Left ventricle myocardium inferior (tissue), 1 donor: ENCODE measurements at regions not wholly inside any gene's neighbourhood (a gene's known extent, or its start where the extent isn't known, plus 50 kb on each side); places are given as distances from the start of the nearest gene placed in this dataset.

Experiments
- DNase-seq: peaks from one replicate; pipeline ENCODE4 v3.0.0-alpha.2; 2020
- H3K27ac ChIP-seq: fragments of 200-600 bp; replicated peaks from 2 replicates; pipeline ENCODE4 v1.8.0; 2021
- H3K27me3 ChIP-seq: fragments of 200-600 bp; 2 replicates; pipeline ENCODE4 v1.8.0; 2021; ENCODE audit warnings: low read depth
- H3K36me3 ChIP-seq: fragments of 200-600 bp; 2 replicates; pipeline ENCODE4 v1.8.0; 2021
- H3K4me1 ChIP-seq: fragments of 200-600 bp; 2 replicates; pipeline ENCODE4 v1.8.0; 2021
- H3K4me3 ChIP-seq: fragments of 200-600 bp; 2 replicates; pipeline ENCODE4 v1.8.0; 2021; ENCODE audit warnings: mild to moderate bottlenecking, moderate library complexity
- H3K9me3 ChIP-seq: fragments of 200-600 bp; replicated peaks from 2 replicates; pipeline ENCODE4 v1.8.0; 2021
- CTCF ChIP-seq: fragments of 200-600 bp; IDR thresholded peaks from 2 replicates; pipeline ENCODE4 v1.8.0; 2021; ENCODE audit warnings: antibody characterized with exemption, mild to moderate bottlenecking, borderline replicate concordance
- intact Hi-C: fragments of 100-400 bp; cut with micrococcal nuclease; formaldehyde crosslinking; loops from one replicate; pipeline ENCODE4 v1.11.0; 2022
- donor health status: DM: no; HTN: yes; CAD: no; lungs with severe emphysema.

DNA sequence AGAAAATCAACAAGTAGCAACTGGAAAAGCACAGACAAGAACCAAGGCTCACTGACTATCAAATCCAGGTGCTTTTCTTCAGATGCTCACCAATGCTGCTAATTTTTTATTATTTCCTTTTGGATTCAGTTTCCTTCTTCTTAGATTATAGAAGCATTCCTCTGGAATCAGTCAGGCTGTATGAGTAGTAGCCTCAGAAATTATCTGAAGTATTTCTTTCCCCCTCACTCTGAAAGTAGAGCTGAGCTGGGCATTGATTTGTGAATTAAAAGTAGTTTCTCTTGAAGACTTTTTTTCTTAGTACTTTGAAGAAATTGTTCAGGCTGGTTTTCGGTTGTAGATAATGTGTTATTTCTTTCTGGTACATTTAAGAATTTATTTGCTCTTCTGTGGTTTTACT, 273.7 kb downstream of the NOL4 start:
- no peaks in the 10 kb centered on the region for H3K9me3 ChIP-seq
- no peak overlapping the region for H3K4me3 ChIP-seq
- H3K4me1 ChIP-seq, result no peaks in the 10 kb centered on the region
- DNase-seq, result no peak
- intact Hi-C loops, result no loop called here
- no peak for TF ChIP-seq CTCF
- H3K36me3 ChIP-seq, result no peaks in the 10 kb centered on the region
- H3K27ac ChIP-seq, result no peak overlapping the region
- no peaks in the 10 kb centered on the region for H3K27me3 ChIP-seq

DNA sequence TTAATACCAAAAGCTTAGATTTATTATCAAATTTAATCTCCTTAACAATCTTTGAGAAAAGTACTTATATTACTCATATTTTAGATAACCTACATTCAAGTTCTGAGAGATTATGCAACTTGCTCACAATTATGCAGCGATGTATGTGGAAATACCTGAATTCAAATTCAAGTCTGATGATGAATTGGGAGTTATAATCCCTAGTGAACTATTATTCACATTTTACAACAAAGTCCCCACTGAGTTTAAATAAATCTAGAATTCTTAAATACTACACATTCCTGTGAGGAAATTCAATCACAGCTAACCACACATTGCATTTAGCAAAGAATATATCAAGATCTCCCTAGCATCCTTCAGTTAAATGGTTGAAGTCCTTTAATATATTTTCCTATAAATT, 278.4 kb downstream of the NOL4 start:
- DNase-seq, result no peak
- H3K4me1 ChIP-seq, result no peaks in the 10 kb centered on the region
- H3K27ac ChIP-seq, result no peak overlapping the region
- H3K4me3 ChIP-seq, result no peak overlapping the region
- H3K9me3 ChIP-seq, result peaks cover 5% of the 10 kb centered on the region
- H3K27me3 ChIP-seq, result no peaks in the 10 kb centered on the region
- no peaks in the 10 kb centered on the region for H3K36me3 ChIP-seq
- intact Hi-C loops, result no loop called here
- no peak for TF ChIP-seq CTCF

GRCh38 chr18:33944493-33944892, 280.2 kb downstream of the NOL4 start:
- no peak for DNase-seq
- Histone ChIP-seq H3K27ac (no peak overlapping the region), H3K9me3 (peaks cover 14% of the 10 kb centered on the region), H3K4me3 (no peak overlapping the region), H3K4me1 (no peaks in the 10 kb centered on the region), H3K27me3 (no peaks in the 10 kb centered on the region), H3K36me3 (no peaks in the 10 kb centered on the region)
- intact Hi-C loops, result no loop called here
- TF ChIP-seq CTCF, result no peak

GRCh38 chr18:33937270-33937816, 287.4 kb downstream of the NOL4 start:
- Histone ChIP-seq H3K9me3 (peaks cover 24% of the 10 kb centered on the region), H3K4me3 (no peak overlapping the region), H3K4me1 (no peaks in the 10 kb centered on the region), H3K27ac (no peak overlapping the region), H3K27me3 (no peaks in the 10 kb centered on the region), H3K36me3 (no peaks in the 10 kb centered on the region)
- intact Hi-C loops, result no loop called here
- DNase-seq, result no peak
- TF ChIP-seq CTCF, result no peak

DNA sequence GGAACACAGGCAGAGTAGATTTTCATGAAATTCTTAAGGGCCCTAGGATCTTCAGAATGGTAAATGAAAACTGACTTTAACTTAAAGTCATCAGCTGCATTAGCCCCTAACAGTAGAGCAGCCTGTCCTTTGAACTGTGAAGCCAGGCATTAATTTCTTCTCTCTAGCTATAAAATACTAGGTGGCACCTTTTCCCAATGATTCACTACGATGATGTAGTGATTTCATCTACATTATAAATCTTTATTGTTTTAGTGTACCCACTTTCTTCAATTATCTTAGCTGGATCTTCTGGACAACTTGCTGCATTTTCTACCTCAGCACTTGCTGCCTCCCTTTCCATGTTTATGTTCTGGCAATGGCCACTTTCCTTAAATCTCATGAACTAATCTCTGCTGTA, 290.5 kb downstream of the NOL4 start:
- Histone ChIP-seq H3K9me3 (peaks cover 8% of the 10 kb centered on the region), H3K27ac (no peak overlapping the region), H3K4me1 (no peaks in the 10 kb centered on the region), H3K4me3 (no peak overlapping the region), H3K36me3 (no peaks in the 10 kb centered on the region), H3K27me3 (no peaks in the 10 kb centered on the region)
- no peak for DNase-seq
- intact Hi-C loops, result no loop called here
- no peak for TF ChIP-seq CTCF

DNA sequence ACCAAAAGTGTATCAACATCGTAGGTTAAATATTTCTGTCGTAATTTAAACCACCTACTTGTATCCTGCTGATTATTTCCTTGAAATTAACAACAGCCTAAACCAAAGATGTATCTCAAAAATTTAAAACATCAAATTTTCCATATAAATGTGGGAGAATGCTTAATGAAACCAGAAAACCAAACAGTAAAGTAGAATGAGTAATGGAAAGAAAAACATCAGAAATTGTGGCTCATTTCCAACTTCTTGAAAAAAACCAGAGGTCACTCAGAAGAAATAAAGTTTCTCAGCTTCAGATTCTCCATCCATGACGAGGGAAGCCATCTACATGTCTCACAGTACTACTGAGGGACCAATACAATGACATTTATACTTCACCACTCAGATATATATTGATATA, 296.5 kb downstream of the NOL4 start:
- H3K4me3 ChIP-seq, result no peak overlapping the region
- H3K27me3 ChIP-seq, result no peaks in the 10 kb centered on the region
- TF ChIP-seq CTCF, result no peak
- H3K36me3 ChIP-seq, result no peaks in the 10 kb centered on the region
- no peaks in the 10 kb centered on the region for H3K4me1 ChIP-seq
- intact Hi-C loops, result no loop called here
- no peak for DNase-seq
- no peak overlapping the region for H3K27ac ChIP-seq
- H3K9me3 ChIP-seq, result no peaks in the 10 kb centered on the region
